ENCODE measurements at regions not wholly inside any gene's neighbourhood (a gene's known extent, or its start where the extent isn't known, plus 50 kb on each side); places are given as distances from the start of the nearest gene placed in this dataset.

DNA sequence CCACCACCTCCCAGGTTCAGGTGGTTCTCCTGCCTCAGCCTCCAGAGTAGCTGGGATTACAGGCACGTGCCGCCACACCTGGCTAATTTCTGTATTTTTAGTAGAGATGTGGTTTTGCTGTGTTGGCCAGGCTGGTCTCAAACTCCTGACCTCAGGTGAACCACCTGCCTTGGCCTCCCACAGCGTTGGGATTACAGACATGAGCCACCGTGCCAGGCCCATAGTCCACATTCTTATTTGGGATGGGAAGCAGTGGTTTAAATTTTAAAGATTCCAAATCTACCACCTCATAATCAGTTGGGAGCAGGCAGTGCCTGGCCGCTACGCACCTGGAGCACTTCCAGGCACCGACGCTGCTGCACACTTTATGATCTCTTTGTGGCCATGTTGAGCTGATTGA is 160.6 kb upstream of the SOX1 start:
- CTCF ChIA-PET: no interaction called here
- POLR2A ChIA-PET: no interaction called here
- no peak for DNase-seq (ENCODE audit: extremely low spot score)
- TF ChIP-seq, protein P1, sequence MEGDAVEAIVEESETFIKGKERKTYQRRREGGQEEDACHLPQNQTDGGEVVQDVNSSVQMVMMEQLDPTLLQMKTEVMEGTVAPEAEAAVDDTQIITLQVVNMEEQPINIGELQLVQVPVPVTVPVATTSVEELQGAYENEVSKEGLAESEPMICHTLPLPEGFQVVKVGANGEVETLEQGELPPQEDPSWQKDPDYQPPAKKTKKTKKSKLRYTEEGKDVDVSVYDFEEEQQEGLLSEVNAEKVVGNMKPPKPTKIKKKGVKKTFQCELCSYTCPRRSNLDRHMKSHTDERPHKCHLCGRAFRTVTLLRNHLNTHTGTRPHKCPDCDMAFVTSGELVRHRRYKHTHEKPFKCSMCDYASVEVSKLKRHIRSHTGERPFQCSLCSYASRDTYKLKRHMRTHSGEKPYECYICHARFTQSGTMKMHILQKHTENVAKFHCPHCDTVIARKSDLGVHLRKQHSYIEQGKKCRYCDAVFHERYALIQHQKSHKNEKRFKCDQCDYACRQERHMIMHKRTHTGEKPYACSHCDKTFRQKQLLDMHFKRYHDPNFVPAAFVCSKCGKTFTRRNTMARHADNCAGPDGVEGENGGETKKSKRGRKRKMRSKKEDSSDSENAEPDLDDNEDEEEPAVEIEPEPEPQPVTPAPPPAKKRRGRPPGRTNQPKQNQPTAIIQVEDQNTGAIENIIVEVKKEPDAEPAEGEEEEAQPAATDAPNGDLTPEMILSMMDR (IDR thresholded peaks at IDR 0.05; ENCODE audit: control extremely low read depth, extremely low read depth, low read depth, missing control alignments): no peak

DNA sequence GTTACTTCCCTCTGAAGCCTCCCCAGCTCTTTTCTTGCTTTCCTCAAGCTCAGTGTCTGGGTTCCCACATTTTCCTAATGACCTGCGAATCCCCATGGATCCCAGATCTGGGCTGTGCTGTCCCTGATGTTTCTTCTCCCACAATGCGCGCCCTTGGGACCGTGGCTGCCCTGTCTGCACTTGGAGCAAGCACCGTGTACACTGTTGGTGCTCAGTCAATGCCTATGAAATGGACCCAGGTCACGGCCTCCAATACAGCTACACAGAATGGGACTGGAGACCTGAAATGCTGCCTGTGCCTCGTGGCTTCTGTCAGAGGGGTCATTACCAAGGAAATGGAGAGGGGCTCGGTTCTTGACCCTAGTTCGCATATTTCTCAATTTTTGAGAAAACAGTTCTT is 160.1 kb upstream of the SOX1 start:
- ChIA-PET CTCF (no interaction called here), POLR2A (no interaction called here)
- TF ChIP-seq, protein P1 (IDR thresholded peaks at IDR 0.05; ENCODE audit: control extremely low read depth, extremely low read depth, low read depth, missing control alignments): no peak
- no peak for DNase-seq (ENCODE audit: extremely low spot score)

DNA sequence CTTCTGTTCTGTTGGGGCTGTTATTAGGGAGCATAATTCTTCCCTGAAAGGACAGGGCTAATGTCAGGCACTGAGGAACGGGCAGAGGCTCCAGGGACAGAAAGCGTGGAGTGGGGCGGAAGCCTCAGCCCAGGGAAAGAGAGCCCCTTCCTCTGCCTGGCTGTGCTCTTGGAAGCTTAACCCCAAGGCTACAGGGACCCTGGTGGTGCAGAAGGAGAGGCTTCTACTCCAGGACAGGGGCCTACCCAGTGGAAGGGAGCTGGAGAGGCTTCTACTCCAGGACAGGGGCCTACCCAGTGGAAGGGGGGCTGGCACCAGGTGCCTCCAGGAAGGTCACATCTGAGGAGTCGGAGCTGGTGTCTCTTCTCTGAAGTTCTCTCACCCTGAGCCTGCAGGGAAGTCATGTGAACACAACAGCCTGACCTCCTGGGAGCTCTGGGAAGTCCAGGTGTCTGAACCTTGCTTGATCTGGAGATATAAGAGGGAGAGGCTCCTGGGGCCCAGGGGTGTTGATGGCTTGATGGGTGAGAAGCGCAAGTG is 159.5 kb upstream of the SOX1 start:
- ChIA-PET POLR2A (no interaction called here), CTCF (no interaction called here)
- DNase-seq (ENCODE audit: extremely low spot score): no peak
- TF ChIP-seq, protein P1 (IDR thresholded peaks at IDR 0.05; ENCODE audit: control extremely low read depth, extremely low read depth, low read depth, missing control alignments): no peak

DNA sequence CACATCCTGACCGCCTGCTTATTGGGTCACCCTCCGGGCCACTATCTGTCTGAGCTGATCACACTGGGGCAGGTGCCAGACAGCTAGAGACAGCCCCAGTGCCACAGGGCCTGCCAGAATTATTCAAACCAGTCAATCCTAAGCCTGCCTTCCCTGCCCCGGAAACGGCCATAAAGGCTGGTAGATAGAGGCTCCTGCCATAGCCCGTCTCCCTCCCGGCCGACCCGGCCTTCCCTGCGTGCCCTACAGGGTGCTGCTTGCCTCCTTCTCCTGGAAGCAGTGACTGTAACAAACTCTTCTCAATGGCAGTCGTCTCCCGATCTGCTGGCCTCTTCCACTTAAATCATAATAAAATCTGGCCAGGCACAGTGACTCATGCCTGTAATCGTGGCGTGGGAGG is 158.6 kb upstream of the SOX1 start:
- TF ChIP-seq, protein P1 (IDR thresholded peaks at IDR 0.05; ENCODE audit: control extremely low read depth, extremely low read depth, low read depth, missing control alignments): no peak
- CTCF ChIA-PET: no interaction called here
- POLR2A ChIA-PET: no interaction called here
- DNase-seq (ENCODE audit: extremely low spot score): no peak

DNA sequence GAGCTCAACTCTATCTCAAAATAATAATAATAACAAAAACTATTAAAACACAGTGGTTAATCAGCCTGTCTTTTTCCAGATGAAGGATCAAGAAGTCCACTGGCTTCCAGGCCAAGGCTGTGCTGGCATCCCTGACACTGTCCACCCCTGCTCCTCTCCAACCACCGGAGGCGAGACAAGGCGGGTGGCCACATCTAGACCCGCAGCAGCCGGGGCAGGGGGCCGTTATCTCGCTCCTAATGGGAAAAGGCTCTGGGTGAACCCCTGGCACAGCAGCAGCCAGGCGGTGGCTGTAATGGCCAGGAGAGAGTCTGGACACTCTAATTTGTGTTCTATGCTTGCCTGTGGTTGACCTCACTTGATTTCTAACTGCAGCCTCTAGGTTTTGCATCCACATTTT is 158.0 kb upstream of the SOX1 start:
- POLR2A ChIA-PET: no interaction called here
- CTCF ChIA-PET: no interaction called here
- no peak for DNase-seq (ENCODE audit: extremely low spot score)
- TF ChIP-seq, protein P1 (IDR thresholded peaks at IDR 0.05; ENCODE audit: control extremely low read depth, extremely low read depth, low read depth, missing control alignments): no peak

- no peak for DNase-seq (ENCODE audit: extremely low spot score)
- ChIA-PET POLR2A (no interaction called here), CTCF (no interaction called here)
- TF ChIP-seq, protein P1 (IDR thresholded peaks at IDR 0.05; ENCODE audit: control extremely low read depth, extremely low read depth, low read depth, missing control alignments): no peak
Observed at GRCh38 chr13:111909501-111909900, 157.4 kb upstream of the SOX1 start.

Data from GM10248 (cell line).